SK-N-DZ (cell line): ENCODE measurements at regions not wholly inside any gene's neighbourhood (a gene's known extent, or its start where the extent isn't known, plus 50 kb on each side); places are given as distances from the start of the nearest gene placed in this dataset.

ENCODE experiments used
- DNase-seq: peaks from one replicate; pipeline ENCODE4 v3.0.0-alpha.2; 2015; ENCODE audit warnings: low spot score

DNA sequence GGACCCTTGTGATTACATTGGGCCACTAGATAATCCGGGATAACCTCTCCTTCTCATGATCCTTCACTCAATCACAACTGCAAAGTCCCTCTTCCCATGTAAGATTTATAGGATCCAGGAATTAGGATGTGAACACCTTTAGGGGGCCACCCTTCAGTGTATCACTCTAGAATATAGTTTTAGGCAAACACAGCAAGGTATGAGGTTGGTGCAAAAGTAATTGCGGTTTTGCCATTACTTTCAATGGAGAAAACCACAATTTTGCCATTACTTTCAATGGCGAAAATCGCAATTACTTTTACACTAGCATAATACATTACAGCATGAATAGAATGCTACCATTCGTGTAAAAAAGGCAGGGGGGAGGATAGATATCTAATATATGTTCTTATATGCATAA, 104.0 kb downstream of the BAMBI start:
- DNase-seq, result no peak

DNA sequence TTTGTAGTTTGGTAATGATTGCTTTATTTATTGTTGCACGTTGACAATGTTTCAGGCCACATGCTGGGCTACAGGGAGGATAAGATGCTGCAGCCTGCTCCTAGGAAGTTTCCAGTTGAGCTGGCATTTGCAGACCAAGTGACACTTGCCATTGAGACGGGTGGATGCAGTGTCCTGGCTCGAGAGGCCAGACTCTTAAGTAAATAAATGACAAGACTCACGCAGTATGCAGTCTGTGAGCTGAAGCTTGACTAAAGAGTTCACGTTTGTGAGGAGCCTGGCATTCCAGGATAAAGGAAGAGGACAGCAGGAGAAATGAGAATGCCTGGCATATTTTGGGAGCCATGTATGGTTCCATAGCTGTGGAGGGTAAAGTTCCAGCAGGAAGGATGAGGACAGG, 105.8 kb downstream of the BAMBI start:
- DNase-seq, result no peak

DNA sequence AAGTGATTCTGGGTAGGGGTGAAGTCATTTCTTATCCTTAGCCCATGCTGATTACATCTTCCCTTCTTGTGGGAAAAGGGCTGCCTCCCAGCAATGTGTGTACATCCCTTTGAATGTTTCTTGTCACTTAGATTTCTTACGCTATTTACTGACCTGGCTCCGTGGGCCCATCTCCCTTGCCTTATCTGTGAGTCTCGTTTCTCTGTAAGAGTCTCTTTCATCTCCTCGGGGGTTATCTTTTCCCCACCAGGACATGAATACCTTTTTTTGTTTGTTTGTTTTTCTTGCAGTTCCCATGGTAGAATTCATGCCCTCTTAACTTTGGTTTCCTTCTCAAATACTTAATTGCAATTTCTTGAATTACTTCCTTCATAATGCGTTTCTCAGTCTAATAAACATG, 107.7 kb downstream of the BAMBI start:
- DNase-seq, result no peak

DNA sequence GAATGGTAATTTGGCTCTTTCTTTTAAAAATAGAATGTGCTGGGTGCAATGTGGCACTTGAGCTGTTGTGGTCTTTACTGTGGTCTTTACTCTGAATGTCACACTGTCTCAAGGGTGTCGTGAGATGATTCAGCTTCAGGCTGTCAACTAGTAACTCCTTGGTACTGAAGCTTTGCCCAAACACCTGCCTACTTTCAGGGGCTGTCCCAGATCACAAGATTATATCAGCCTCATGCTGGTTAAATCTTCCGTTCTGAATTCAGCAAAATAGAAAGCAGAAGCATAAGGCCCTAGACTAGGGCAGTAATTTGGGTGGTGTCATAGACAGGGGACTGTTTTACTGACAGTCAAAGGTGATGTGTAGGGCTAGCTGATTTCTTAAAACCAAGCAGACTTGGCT, 110.9 kb downstream of the BAMBI start:
- DNase-seq, result no peak

DNA sequence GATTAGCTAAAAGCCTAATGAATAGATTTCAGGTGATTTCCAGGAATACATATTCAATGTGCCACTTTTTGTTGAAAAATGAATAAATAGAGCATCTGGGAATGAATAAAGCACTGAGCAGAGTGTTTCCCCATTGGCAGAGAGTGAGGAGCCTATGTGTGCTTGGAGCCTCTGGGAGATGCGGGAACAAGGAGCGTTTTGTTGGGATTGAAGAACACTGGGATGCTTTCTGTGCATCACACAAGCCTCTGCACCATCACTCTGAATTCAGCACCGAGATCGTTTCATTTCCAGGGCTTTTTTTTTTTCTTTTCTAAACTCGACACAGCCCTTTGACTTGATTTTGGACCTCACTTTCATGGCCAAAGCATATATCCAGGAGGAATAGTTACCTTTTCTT, 111.4 kb downstream of the BAMBI start:
- no peak for DNase-seq

DNA sequence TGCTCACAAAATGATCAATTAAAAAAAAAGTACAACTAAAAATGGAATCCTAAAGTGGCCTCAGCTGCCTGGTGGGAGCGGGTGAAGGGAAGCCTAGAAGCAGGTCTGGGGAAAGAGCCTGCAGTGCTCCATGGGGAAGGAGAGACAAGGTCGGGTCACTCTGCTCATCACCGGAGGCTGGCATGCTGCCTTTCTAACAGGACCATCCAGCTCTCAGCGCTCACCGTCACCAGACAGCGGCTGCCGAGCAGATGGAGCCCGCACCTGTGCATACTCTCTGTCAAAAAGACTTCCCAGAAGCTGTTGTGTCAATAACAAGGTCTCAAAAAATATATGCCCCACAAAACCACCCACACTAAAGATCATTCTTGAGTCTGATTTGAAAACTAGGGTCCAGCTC, 112.8 kb downstream of the BAMBI start:
- DNase-seq, result no peak

DNA sequence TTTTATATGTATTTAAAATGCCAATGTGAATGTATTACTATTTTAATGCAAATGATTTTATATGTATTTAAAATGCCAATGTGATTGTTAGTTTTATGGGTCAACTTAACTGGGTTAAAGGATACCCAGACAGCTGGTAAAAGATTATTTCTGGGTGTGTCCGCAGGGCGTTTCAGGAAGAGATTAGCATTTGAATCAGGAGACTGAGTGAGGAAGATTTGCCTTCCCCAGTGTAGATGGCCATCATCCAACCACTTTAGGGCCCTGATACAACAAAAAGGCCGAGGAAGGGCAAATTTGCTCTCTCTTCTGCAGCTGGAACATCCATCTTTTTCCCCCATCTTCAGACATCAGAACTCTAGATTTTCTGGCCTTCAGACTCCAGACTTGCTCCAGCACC, 116.2 kb downstream of the BAMBI start:
- DNase-seq, result no peak

DNA sequence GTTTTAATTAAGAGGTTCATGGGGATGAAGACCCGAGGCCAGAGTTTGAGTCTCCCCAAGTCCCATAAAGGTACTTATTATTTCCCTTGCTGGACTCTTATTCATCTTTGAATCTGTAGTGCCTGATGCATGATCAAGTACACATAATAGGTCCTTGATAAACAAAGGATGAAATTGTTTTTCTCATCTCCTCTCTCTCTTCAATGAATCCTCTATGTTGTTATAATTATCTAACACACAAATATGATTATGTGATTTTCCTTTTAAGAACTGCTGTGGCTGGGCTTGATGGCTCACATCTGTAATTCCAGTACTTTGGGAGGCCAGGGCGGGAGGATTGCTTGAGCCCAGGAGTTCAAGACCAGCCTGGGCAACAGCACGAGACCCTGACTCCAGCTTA, 117.7 kb downstream of the BAMBI start:
- no peak for DNase-seq

DNA sequence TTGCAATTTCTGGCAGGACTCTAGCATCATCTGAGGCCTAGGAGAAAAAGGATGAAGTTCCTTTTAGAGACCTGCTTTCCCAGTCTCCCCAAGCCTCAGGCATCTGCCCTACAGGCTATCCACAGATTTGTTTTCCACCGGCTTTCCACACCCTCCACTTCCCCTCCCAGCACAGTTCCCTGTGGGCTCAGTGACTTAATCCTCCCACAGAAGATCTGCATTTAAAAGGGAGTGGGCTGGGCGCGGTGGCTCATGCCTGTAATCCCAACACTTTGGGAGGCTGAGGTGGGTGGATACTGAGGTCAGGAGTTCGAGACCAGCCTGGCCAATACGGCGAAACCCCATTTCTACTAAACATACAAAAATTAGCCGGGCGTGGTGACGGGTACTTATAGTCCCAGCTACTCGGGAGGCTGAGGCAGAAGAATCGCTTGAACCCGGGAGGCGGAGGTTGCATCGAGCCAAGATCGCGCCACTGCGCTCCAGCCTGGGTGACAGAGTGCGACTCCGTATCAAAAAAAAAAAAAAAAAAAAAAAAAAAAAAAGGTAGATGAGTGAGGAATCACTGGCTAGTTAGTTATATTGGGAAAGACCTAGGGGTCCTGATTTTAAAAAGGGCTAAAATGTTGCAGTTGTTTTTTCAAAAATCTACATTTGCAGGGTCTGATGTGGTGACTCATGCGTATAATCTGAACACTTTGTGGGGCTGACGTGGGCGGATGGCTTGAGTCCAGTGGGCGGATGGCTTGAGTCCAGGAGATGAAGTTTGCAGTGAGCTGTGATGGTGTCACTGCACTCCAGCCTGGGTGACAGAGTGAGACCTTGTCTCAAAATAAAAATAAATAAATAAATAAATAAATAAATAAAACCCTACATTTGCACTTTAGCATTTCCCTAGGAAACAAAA, 119.5 kb downstream of the BAMBI start:
- DNase-seq, result no peak

DNA sequence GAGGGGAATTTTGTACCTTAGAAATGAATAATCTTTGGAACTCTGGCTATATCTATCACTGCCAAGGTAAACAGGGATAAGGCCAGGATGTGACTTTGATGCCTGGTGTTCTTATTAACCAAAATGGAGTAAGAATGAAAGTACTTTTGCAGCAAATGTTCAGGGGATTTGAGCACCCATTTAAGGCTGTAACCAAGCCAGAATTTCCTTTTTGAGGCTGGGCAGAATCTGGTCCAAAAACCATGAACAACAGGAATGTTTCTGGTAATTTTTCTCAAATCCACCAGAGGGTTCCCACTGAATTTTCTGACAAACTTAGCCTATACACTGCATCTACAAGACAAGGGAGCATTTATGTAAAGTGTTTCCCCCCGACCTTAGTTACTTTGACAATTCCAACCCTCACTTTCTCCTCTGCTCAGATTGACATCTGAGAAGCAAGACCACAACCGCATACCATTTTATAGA, 120.6 kb downstream of the BAMBI start:
- DNase-seq, result no peak

DNA sequence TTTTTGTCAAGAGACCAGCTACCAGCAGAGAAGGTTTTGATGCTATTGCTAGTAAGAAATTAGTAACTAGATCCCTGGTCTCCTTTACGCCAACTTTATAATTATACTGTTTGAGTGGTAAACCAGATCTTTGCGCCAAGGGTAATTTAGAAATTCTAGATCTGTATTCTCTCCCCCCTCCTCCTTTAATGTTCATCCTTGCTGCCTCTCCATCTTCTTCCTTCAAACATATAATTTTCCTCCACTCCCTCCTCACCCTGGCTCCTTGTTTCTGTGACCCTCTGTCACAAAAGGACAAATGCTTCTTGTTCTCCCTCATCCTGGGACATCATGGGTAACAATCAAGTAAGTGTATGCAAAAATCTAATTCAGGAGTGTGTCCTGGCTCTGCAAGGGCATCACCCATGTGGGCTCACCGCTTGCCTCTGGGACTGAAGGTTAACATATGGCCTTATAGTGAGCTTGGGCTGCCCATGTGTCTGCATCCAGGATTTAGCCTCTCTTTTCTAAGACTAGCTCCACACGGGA, 121.2 kb downstream of the BAMBI start:
- DNase-seq, result no peak

DNA sequence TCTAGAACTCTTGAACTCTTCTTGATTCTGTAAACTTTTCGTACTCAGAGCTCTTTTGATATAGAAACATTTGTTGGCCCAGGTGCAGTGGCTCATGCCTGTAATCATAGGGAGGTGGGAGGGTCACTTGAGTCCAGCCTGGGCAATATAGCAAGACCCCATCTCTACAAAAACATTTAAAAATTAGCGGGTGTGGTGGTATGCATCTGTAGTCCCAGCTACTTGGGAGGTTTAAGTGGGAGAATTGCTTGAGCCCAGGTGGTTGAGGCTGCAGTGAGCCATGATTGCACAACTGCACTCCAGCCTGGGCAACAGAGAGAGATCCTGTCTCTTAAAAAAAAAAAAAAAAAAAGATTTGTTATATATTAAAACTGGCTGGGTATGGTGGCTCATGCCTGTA, 121.6 kb downstream of the BAMBI start:
- no peak for DNase-seq

DNA sequence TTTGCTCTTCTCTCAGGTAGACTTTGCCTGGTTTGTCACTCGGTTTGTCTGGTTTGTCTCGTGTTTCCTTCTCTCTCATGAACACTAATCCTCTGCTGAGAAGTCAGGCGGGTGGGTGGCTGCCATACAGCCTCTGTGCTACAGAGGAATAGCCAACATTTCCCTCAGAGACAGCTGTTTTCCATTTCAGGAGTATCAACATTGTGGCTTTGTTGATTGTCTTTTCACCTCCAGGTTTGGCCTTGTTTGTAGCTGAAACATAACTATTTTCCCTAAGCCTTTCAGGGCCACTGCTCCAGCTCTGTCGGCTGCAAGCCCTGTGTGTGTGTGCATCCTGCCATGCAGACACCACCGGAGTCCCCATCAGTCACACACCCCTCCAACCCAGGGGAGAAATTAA, 122.8 kb downstream of the BAMBI start:
- DNase-seq, result no peak

DNA sequence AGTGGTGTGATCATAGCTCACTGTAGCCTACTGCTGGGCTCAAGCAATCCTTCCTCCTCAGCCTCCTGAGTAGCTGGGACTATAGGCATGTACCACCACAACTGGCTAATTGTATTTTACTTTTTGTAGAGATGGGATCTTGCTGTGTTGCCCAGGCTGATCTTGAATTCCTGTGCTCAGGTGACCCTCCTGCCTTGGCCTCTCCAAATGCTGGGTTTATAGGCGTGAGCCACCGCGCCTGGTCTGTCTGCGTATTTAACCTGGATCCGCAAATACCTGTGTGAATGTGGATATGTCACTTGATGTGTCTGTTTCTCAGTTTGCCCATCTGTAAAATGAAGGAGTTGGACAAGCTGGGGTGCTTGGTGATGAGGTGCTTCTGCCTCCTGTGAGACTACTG, 123.9 kb downstream of the BAMBI start:
- no peak for DNase-seq

DNA sequence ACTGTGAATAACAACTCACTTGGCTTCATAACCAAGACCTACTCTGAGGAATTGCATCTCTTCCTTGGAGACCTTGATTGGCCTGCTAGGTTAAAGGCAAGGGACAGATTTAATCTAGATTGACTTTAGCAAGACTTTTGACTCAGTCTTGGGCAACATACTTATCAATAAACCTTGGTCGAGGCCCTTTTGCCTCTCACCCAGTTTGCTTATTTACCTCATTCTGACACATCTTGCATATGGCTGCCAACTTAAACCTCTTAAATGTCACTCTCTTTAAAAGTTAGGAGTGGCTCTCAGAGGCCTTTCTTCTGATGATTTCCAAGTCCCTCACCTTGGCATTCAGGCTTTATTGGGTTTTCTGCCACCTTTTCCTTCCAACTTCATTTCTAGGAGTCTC, 124.5 kb downstream of the BAMBI start:
- DNase-seq, result no peak

DNA sequence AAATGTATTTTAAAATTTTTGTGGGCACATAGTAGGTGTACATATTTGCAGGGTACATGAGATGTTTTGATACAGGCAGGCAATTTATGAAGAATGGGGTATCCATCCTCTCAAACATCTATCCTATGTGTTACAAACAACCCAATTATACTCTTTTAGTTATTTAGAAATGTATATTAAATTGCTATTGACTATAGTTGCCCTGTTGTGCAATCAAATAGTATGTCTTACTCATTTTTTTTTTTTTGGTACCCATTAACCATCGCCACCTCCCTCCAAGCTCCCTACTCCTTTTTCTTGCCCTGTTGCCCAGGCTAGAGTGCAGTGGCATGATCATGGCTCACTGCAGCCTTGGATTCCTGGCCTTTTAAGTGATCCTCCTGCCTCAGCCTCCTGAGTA, 128.1 kb downstream of the BAMBI start:
- DNase-seq, result no peak

DNA sequence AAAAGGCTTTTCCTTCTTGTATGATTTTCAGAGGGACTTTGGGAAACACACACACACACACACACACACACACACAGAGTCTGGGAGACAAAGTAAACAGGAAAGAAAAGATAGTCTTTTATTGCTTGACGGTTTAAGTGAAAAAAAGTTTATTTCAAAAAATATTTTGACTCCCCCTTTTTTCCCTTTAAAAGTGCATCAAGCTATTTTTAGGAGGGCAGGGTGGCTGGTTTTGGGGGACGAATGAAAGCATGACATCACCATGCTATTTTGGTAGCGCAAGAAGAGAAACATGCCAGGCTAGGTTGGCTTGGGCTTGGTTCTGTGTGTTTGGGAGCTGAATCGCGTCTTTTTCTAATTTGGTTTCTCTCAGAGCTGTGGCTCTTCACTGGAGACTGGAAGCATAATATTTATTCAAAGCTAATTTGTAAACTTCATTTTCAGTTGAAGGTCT, 129.2 kb downstream of the BAMBI start:
- DNase-seq, result no peak

DNA sequence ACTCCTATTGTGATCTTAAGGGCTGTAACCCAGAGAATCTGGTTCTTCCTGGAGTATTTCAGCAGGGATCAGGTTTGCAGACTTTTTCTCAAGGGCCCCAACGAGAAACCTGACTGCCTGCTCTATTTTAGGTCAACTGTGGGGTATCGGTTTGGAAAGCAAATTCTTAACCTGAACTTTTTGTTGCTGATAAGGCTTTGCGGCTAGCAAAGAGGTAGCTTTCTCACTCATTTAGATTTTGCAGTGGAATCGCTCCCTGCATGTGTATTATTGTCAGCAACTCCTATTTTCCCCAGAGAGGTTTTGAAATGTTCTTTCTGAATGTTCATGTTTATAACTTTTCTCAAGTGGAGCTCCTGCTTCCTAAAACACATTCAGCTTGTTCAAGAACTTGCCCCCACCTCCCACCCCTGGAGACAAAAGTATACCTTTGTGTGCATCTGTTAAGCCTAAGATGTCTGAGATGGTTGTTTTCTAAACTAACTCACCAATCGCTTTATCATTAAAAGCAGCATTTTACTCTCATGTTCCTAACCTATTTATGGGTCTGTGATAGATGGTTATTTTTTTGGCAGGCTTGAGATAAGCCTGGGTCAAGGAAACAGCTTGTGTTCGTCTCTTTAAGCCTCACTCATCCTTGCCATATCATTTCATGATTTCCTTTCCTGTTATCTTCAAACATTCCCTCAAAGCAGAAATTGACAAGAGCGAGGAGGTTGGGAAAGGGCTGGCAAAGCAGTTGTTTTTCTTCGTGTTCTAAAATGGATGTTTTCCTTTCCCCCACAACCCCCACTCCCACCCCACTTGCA, 129.8 kb downstream of the BAMBI start:
- DNase-seq, result peak; percentile 43

DNA sequence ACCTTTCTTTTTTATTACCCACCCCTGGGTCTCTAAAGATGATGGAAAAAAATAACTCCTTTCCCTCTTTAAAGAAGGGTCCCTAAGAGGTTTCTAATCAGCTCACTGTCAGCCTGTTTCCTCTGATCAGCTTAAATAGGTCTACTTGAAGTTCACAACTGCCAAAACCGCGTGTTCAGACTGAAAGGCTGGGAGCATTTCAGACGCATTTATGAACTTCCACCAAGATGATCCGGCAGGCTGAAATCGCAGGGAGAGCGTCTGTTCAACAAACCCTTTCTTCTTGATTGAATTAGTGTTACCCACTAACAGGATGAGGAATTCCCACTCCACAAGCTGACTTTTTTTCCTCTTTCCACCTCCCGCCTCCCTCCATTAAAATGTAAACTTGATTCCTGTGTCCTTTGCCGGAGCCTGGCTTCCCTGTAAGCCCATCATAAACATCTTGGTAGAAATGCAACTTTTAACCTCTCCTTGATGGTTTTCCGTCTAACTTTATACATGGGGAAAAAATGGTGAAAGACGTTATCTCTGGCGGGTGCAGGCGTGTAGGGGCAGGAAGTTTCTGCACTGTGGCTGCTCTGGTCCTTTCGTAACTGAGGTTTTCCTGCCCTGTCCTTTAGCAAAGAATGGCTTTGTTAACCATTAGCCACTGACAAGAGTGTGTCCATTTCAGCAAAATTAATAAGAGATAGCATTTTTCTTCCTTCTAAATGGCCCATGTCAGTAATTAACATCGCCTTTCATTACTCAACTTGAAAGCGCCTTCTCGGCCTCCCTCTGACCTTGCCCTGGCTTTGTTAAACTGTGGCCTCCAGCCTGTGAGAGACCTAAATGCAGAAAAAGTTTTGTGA, 130.7 kb downstream of the BAMBI start:
- peak; percentile 69 for DNase-seq

DNA sequence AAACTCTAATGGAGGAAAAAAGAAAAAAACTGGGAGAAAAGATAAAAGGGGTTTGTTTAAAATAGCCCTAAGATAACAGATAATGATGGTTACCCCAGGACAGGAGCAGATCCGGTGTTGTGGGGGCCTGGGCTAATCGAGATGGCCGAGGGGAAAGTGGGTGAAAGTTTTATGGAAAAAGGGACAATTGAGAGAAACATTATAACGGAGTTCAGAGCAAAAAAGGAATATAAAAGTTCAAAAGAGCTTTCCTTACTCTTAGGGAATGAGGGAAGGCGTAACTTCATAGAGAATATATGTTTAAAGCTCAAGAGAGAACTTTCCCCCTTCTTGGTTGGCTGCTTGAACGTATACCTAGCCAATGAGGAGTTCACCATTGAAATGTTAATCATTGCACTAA, 131.4 kb downstream of the BAMBI start:
- no peak for DNase-seq

DNA sequence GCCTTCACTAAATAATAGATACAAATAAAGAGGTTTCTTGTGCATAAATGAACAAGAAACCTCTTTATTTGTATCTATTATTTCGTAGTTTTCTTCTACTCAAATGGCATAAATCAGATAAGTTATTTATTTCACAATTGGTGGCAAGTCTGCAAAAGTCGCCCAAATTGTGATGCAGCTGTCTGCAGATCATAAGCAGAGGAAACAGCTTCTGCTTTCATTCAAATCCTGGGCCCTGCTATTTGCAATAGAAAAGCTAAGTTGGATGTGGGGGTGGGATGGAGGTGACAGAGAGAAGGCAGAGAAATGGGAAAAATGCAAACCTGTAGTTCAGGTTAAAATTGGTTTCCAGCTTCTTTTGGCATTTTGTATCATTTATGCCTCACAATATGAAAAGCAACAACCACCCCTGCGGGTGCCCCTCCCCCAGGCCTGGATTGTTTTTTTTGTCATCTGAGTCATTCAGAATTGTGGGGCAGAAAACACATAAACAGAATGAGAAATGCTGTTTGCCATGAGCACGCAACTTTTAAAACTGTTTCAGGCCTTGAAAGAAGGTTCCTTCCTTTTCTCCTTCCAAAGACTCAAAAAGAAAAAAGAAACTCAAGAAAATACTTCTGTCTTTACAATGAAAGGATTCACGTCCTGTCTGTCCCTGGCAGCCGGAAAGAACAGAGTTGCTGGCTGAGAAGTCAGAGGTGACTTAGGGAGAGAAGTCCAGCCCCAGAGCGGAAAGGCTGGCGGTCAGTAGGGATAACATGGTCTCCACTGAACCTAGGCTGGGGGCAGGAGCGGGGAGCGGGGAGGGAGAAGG, 132.9 kb downstream of the BAMBI start:
- no peak for DNase-seq
